SK-N-SH (cell line): ENCODE measurements at regions not wholly inside any gene's neighbourhood (a gene's known extent, or its start where the extent isn't known, plus 50 kb on each side); places are given as distances from the start of the nearest gene placed in this dataset.

Experiments
- CTCF ChIA-PET: fragments of 300-600, 350-600 bp; formaldehyde crosslinking; extraction: SDS; loops from one replicate; lab custom pipeline; 2021; lab: Yijun Ruan, JAX
- POLR2A ChIA-PET: fragments of 350-600 bp; sonication (Branson Sonifier 250); formaldehyde crosslinking; extraction: SDS; loops from one replicate; lab custom pipeline; 2020; ENCODE audit warnings: antibody characterized with exemption, inconsistent platforms; lab: Yijun Ruan, JAX
- DNase-seq: peaks from one replicate; pipeline ENCODE4 v3.0.0; 2012
- H2AFZ ChIP-seq: fragments of 200-600 bp; sonication (generic); 2 replicates; pipeline ENCODE4 v1.8.1; 2016; ENCODE audit warnings: antibody characterized with exemption, mild to moderate bottlenecking, low read depth
- H3F3A ChIP-seq: fragments of 200-600 bp; sonication (generic); replicated peaks from 2 replicates; pipeline ENCODE3; 2016; ENCODE audit warnings: antibody characterized with exemption, mild to moderate bottlenecking; ENCODE audit not compliant: insufficient read depth
- H3K27ac ChIP-seq, 2 experiments: fragments of 200-500 bp in 1 of 2; fragments of 200-600 bp in 1 of 2; sonication (Bioruptor generic) in 1 of 2; sonication (generic), shearing (Covaris generic) in 1 of 2; 2 replicates each; pipeline versions ENCODE4 v1.5.1 to v1.6.1; 2014 to 2016; ENCODE audit warnings: low read depth in 2 of 2, inconsistent platforms in 1 of 2, low read length in 1 of 2, mild to moderate bottlenecking in 1 of 2, mixed read lengths in 1 of 2
- H3K27me3 ChIP-seq: fragments of 200-600 bp; sonication (generic), shearing (Covaris generic); 2 replicates; pipeline ENCODE4 v1.6.1; 2016; ENCODE audit warnings: mixed run types; ENCODE audit not compliant: insufficient read depth
- H3K36me3 ChIP-seq, 2 experiments: fragments of 200-500 bp in 1 of 2; fragments of 200-600 bp in 1 of 2; sonication (Bioruptor generic) in 1 of 2; sonication (generic) in 1 of 2; replicated peaks in 1 of 2; 2 replicates each; pipeline versions ENCODE3 to v1.5.1; 2014 to 2016; ENCODE audit warnings: low read length in 1 of 2, mild to moderate bottlenecking in 1 of 2; ENCODE audit not compliant: insufficient read depth in 2 of 2, control insufficient read depth in 1 of 2
- H3K4me1 ChIP-seq, 2 experiments: fragments of 200-500 bp in 1 of 2; fragments of 200-600 bp in 1 of 2; sonication (Bioruptor generic) in 1 of 2; sonication (generic), shearing (Covaris generic) in 1 of 2; 2 replicates each; pipeline versions ENCODE4 v1.5.1 to v1.6.1; 2014 to 2016; ENCODE audit warnings: low read depth in 1 of 2, low read length in 1 of 2, mixed run types in 1 of 2; ENCODE audit not compliant: insufficient read depth in 2 of 2, control insufficient read depth in 1 of 2
- H3K4me2 ChIP-seq: fragments of 200-600 bp; sonication (generic), shearing (Covaris generic); 2 replicates; pipeline ENCODE4 v1.6.1; 2017; ENCODE audit warnings: mixed run types
- H3K4me3 ChIP-seq, 2 experiments: fragments of 200-500 bp in 1 of 2; fragments of 200-600 bp in 1 of 2; sonication (Bioruptor generic) in 1 of 2; sonication (generic), shearing (Covaris generic) in 1 of 2; 2 replicates each; pipeline versions ENCODE4 v1.5.1 to v1.8.1; 2014 to 2016; ENCODE audit warnings: low read depth in 2 of 2, inconsistent platforms in 1 of 2, low read length in 1 of 2, mild to moderate bottlenecking in 1 of 2, mixed read lengths in 1 of 2, moderate library complexity in 1 of 2
- H3K79me2 ChIP-seq: fragments of 200-600 bp; sonication (generic); 2 replicates; pipeline ENCODE4 v1.8.1; 2017; ENCODE audit warnings: mild to moderate bottlenecking; ENCODE audit not compliant: insufficient read depth
- H3K9ac ChIP-seq: fragments of 200-600 bp; sonication (generic); 2 replicates; pipeline ENCODE4 v1.6.1; 2017; ENCODE audit warnings: mixed run types
- H3K9me2 ChIP-seq: fragments of 200-600 bp; sonication (generic); 2 replicates; pipeline ENCODE4 v1.6.1; 2017; ENCODE audit warnings: mixed run types
- H3K9me3 ChIP-seq: fragments of 200-600 bp; sonication (generic); 2 replicates; pipeline ENCODE4 v1.6.1; 2017; ENCODE audit warnings: mixed run types, mild to moderate bottlenecking, moderate library complexity
- H4K20me1 ChIP-seq: fragments of 200-600 bp; sonication (generic); 2 replicates; pipeline ENCODE4 v1.6.1; 2017; ENCODE audit warnings: mild to moderate bottlenecking, mixed run types; ENCODE audit not compliant: insufficient read depth
- EZH2phosphoT487 ChIP-seq: fragments of 200-600 bp; sonication (generic); IDR thresholded peaks from 2 replicates; pipeline ENCODE4 v1.6.1; 2017; ENCODE audit warnings: low read depth, mixed run types, mild to moderate bottlenecking, antibody characterized with exemption, moderate library complexity, borderline replicate concordance
- FOSL2 ChIP-seq: IDR thresholded peaks from 2 replicates; pipeline ENCODE4 v1.4.0; 2012; ENCODE audit warnings: low read depth, mild to moderate bottlenecking, moderate library complexity, borderline replicate concordance
- FOXJ3 ChIP-seq: sonication (generic); formaldehyde crosslinking; IDR thresholded peaks from 2 replicates; pipeline ENCODE4 v1.5.1; 2020; ENCODE audit warnings: mild to moderate bottlenecking, missing genetic modification reagents
- FOXM1 ChIP-seq: IDR thresholded peaks from 2 replicates; pipeline ENCODE4 v1.4.0; 2012; ENCODE audit warnings: low read depth, mild to moderate bottlenecking
- GABPA ChIP-seq: IDR thresholded peaks from 2 replicates; pipeline ENCODE4 v1.4.0; 2012; ENCODE audit warnings: low read depth, mild to moderate bottlenecking
- IRF3 ChIP-seq: fragments of 150-350 bp; IDR thresholded peaks from 2 replicates; pipeline ENCODE4 v1.6.1; 2016; ENCODE audit warnings: mild to moderate bottlenecking, low read depth, low read length
- JUND ChIP-seq: IDR thresholded peaks from 2 replicates; pipeline ENCODE4 v1.4.0; 2012
- MAX ChIP-seq: IDR thresholded peaks from 2 replicates; pipeline ENCODE4 v1.4.0; 2012; ENCODE audit warnings: low read depth
- MXI1 ChIP-seq: IDR thresholded peaks from 2 replicates; pipeline ENCODE4 v1.6.1; 2012; ENCODE audit warnings: mild to moderate bottlenecking, low read depth, low read length, improper control_type of control experiment
- POLR2AphosphoS5 ChIP-seq: IDR thresholded peaks from 2 replicates; pipeline ENCODE4 v1.6.1; 2012; ENCODE audit warnings: low read depth, low read length
- RAD21 ChIP-seq: IDR thresholded peaks from 2 replicates; pipeline ENCODE4 v1.6.1; 2012; ENCODE audit warnings: mild to moderate bottlenecking, low read length
- REST ChIP-seq: IDR thresholded peaks from 2 replicates; pipeline ENCODE4 v1.6.1; 2012; ENCODE audit warnings: mild to moderate bottlenecking, low read depth, low read length, moderate library complexity
- RFX5 ChIP-seq: IDR thresholded peaks from 2 replicates; pipeline ENCODE4 v1.6.1; 2012; ENCODE audit warnings: mild to moderate bottlenecking, improper control_type of control experiment, low read length
- TCF12 ChIP-seq: IDR thresholded peaks from 2 replicates; pipeline ENCODE4 v1.4.0; 2012
- USF1 ChIP-seq: IDR thresholded peaks from 2 replicates; pipeline ENCODE4 v1.4.0; 2012; ENCODE audit warnings: low read depth, borderline replicate concordance
- YY1 ChIP-seq: IDR thresholded peaks from 2 replicates; pipeline ENCODE4 v1.4.0; 2012; ENCODE audit warnings: low read depth, mild to moderate bottlenecking
- WGBS: methylation state at CpG from one replicate; pipeline ENCODE4 v1.1.6; 2017; ENCODE audit warnings: low lambda C conversion rate; 5-methylcytosine and 5-hydroxymethylcytosine counted together
- TF ChIP-seq, protein P1 (sequence below): fragments of 200-600 bp; sonication (generic); IDR thresholded peaks from 2 replicates; pipeline ENCODE4 v1.6.1; 2017; ENCODE audit warnings: antibody characterized with exemption, mild to moderate bottlenecking, moderate library complexity
- TF ChIP-seq, protein P2 (sequence below): fragments of 150-350 bp; IDR thresholded peaks from 2 replicates; pipeline ENCODE4 v1.6.1; 2017; ENCODE audit warnings: antibody characterized with exemption, low read length, low read depth, borderline replicate concordance

- POLR2A ChIA-PET, result no interaction called here
Observed at GRCh38 chr5:63125392-63125791, 546.8 kb downstream of the LRRC70 start.

DNA sequence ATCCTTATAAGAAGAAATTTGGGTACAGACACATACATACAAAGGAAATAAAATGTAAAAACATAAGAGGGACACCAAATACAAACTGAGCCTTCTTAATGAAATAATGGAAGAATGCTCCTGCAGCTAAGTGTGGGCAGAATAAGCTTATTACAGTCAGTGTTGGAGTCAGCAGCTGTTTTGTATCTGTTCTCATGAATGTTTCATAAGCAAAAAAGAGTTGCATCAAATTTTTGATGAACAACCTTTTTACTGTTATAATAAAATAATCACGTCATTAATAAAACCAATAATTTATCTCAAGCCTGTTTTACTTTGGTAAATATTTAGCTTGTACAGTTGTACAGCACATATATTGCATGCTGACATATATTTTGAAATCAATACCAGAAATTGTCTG is 545.6 kb downstream of the LRRC70 start:
- H3K9ac ChIP-seq, result no peak overlapping the region

More at GRCh38 chr5:63125392-63125791, 546.8 kb downstream of the LRRC70 start:
- TF ChIP-seq FOXM1 (no peak), JUND (no peak), YY1 (no peak), EZH2phosphoT487 (no peak)
- TF ChIP-seq, all 33 proteins: peak for 0
- Histone ChIP-seq H3K9ac (no peak overlapping the region), H3K4me2 (no peak overlapping the region), H3F3A (no peaks in the 10 kb centered on the region), H3K27ac (no peak overlapping the region), H3K9me3 (no peaks in the 10 kb centered on the region), H3K36me3 (no peaks in the 10 kb centered on the region), H3K9me2 (no peaks in the 10 kb centered on the region), H3K4me1 (0 out of 4 replicates have a peak, but pooled peaks cover 0 to 8% of the 10 kb centered on the region in 2 experiments), H3K27me3 (no peaks in the 10 kb centered on the region), H3K79me2 (no peaks in the 10 kb centered on the region), H4K20me1 (no peaks in the 10 kb centered on the region), H2AFZ (no peak overlapping the region), H3K4me3 (no peak overlapping the region)
- DNase-seq, result no peak
- CTCF ChIA-PET, result interaction anchor here (0.7 to 1.4 kb wide), 4 partner anchors 10 to 23 kb away, joined by 3 to 4 read pairs (median 3); no protein-coding TSS in a partner anchor

More for the DNA sequence above, 545.6 kb downstream of the LRRC70 start:
- H3K9me3 ChIP-seq, result no peaks in the 10 kb centered on the region
- TF ChIP-seq RFX5 (no peak), MXI1 (no peak), FOSL2 (no peak), REST (no peak), USF1 (no peak), POLR2AphosphoS5 (no peak), RAD21 (no peak), IRF3 (no peak), JUND (no peak), FOXJ3 (CRISPR knock-in tag) (no peak), TCF12 (no peak), MAX (no peak), GABPA (no peak)
- TF ChIP-seq, protein P1, sequence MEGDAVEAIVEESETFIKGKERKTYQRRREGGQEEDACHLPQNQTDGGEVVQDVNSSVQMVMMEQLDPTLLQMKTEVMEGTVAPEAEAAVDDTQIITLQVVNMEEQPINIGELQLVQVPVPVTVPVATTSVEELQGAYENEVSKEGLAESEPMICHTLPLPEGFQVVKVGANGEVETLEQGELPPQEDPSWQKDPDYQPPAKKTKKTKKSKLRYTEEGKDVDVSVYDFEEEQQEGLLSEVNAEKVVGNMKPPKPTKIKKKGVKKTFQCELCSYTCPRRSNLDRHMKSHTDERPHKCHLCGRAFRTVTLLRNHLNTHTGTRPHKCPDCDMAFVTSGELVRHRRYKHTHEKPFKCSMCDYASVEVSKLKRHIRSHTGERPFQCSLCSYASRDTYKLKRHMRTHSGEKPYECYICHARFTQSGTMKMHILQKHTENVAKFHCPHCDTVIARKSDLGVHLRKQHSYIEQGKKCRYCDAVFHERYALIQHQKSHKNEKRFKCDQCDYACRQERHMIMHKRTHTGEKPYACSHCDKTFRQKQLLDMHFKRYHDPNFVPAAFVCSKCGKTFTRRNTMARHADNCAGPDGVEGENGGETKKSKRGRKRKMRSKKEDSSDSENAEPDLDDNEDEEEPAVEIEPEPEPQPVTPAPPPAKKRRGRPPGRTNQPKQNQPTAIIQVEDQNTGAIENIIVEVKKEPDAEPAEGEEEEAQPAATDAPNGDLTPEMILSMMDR, result no peak
- TF ChIP-seq, protein P2, sequence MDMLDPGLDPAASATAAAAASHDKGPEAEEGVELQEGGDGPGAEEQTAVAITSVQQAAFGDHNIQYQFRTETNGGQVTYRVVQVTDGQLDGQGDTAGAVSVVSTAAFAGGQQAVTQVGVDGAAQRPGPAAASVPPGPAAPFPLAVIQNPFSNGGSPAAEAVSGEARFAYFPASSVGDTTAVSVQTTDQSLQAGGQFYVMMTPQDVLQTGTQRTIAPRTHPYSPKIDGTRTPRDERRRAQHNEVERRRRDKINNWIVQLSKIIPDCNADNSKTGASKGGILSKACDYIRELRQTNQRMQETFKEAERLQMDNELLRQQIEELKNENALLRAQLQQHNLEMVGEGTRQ, result no peak
- H3K27me3 ChIP-seq, result no peaks in the 10 kb centered on the region
- DNase-seq, result no peak
- no peak overlapping the region for H3K4me2 ChIP-seq
- H3K36me3 ChIP-seq, result no peaks in the 10 kb centered on the region
- CTCF ChIA-PET, result interaction anchor here (1.4 kb wide), 1 partner anchor 14 kb away, joined by 3 read pairs; no protein-coding TSS in a partner anchor
- POLR2A ChIA-PET, result no interaction called here
- no peak overlapping the region for H3K4me3 ChIP-seq
- H4K20me1 ChIP-seq, result no peaks in the 10 kb centered on the region
- 0 out of 4 replicates have a peak, but pooled peaks cover 0 to 8% of the 10 kb centered on the region in 2 experiments for H3K4me1 ChIP-seq
- H3F3A ChIP-seq, result no peaks in the 10 kb centered on the region
- H3K27ac ChIP-seq, result no peak overlapping the region
- H2AFZ ChIP-seq, result no peak overlapping the region
- no peaks in the 10 kb centered on the region for H3K9me2 ChIP-seq
- no peaks in the 10 kb centered on the region for H3K79me2 ChIP-seq
- 17% methylated on average over 1 of the region's 1 CpG for WGBS
